ENCODE measurements at regions not wholly inside any gene's neighbourhood (a gene's known extent, or its start where the extent isn't known, plus 50 kb on each side); places are given as distances from the start of the nearest gene placed in this dataset.

DNA sequence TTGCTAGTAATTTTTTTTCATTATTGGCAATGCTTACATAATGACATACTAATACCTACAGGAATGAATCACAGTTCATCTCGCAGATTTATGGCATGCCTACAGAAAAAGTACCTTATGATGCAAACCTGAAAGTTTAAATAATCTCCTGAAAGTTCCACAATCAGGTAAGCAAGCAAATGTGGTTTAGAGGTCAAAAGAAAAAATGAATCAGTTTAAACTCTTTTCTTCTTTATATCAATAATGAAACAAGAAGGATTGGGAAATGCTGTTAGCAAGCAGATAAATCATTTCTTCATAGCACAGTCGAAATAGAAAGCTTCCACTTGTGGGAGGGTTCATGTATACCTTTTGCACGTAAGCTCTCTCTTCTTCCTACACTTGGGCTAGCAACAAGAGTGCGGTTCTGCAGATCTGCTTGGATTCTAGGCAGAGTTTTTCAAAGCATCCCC, 53.7 kb upstream of the MTPN start:
- ChIA-PET POLR2A (ENCODE audit: low non-redundant PET) (no interaction called here), CTCF (no interaction called here)
- H3K27ac ChIP-seq = no peak overlapping the region
- TF ChIP-seq, protein P1, sequence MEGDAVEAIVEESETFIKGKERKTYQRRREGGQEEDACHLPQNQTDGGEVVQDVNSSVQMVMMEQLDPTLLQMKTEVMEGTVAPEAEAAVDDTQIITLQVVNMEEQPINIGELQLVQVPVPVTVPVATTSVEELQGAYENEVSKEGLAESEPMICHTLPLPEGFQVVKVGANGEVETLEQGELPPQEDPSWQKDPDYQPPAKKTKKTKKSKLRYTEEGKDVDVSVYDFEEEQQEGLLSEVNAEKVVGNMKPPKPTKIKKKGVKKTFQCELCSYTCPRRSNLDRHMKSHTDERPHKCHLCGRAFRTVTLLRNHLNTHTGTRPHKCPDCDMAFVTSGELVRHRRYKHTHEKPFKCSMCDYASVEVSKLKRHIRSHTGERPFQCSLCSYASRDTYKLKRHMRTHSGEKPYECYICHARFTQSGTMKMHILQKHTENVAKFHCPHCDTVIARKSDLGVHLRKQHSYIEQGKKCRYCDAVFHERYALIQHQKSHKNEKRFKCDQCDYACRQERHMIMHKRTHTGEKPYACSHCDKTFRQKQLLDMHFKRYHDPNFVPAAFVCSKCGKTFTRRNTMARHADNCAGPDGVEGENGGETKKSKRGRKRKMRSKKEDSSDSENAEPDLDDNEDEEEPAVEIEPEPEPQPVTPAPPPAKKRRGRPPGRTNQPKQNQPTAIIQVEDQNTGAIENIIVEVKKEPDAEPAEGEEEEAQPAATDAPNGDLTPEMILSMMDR (conservative IDR thresholded peaks at IDR 0.05; ENCODE audit: low read depth) = no peak
- DNase-seq (ENCODE audit: low spot score) = peak; percentile 40

DNA sequence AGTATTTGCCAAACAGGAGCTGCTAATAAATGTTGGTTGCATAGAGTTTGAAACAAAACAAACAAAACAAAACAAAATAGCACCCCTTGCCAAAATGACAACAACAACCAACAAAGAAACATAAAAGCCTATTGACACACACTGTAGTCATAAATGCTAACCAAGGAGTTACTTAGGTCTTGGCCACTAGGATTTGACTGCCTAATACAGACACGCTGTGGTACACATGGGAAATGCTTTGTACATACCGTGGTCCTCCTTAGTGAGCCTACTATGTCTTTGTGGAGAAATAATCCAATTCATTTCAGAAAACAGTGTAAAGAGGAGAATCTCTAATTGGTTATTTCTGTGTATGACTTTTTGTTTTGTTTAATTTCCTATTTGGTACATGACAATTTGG, 53.2 kb upstream of the MTPN start:
- no peak overlapping the region for H3K27ac ChIP-seq
- ChIA-PET POLR2A (ENCODE audit: low non-redundant PET) (no interaction called here), CTCF (no interaction called here)
- TF ChIP-seq, protein P1 (conservative IDR thresholded peaks at IDR 0.05; ENCODE audit: low read depth) = no peak
- DNase-seq (ENCODE audit: low spot score) = no peak

DNA sequence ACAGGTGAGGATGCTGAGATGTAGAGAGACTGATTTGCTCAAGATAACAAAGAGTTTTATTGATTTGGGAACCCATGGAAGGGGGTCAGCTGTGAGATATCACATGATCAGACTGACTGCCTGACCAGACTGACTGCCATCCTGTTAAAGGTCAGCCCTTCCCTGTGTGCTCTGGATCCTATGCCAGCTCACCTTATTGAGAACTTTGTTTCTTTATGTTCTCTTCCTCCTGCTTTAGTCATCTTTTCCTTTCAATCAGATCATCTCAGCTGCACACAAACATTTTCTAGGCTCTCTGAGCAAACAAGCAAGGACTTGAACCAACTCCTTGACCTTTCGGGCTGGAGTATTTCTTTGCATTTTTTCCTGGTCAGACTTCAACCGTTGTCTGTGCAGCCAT, 50.0 kb upstream of the MTPN start:
- TF ChIP-seq, protein P1 (conservative IDR thresholded peaks at IDR 0.05; ENCODE audit: low read depth) = no peak
- DNase-seq (ENCODE audit: low spot score) = peak; percentile 27
- H3K27ac ChIP-seq = no peak overlapping the region
- CTCF ChIA-PET = interaction anchor here (0.6 to 1.2 kb wide), 2 partner anchors 17 to 542 kb away, joined by 3 to 4 read pairs; no protein-coding TSS in a partner anchor
- POLR2A ChIA-PET (ENCODE audit: low non-redundant PET) = interaction anchor here (0.5 kb wide), 1 partner anchor 1307 kb away, joined by 3 read pairs; no protein-coding TSS in a partner anchor

Measured in RWPE1 (cell line).